GM12878 (cell line): ENCODE measurements at regions not wholly inside any gene's neighbourhood (a gene's known extent, or its start where the extent isn't known, plus 50 kb on each side); places are given as distances from the start of the nearest gene placed in this dataset.

Experiments used
- ATAC-seq: fragments of 200-7000 bp; cut with Tn5 transposase; 3 replicates; pipeline ENCODE4 v1.9.1; 2020; ENCODE audit warnings: mild to moderate bottlenecking, moderate library complexity
- BruUV-seq: library from RNA; stranded (reverse); fragments of 400-500 nt; replicated peaks from 2 replicates; lab custom pipeline; 2021; lab: Mats Ljungman, UMichigan
- CTCF ChIA-PET: fragments of 300-600 bp; sonication (Branson Sonifier 250); formaldehyde crosslinking; extraction: SDS; loops from one replicate; lab custom pipeline; 2021; ENCODE audit warnings: inconsistent platforms; lab: Yijun Ruan, JAX
- POLR2A ChIA-PET: fragments of 350-600 bp; formaldehyde crosslinking; extraction: SDS; loops from one replicate; lab custom pipeline; 2021; ENCODE audit warnings: inconsistent platforms; lab: Charles Lee
- RAD21 ChIA-PET: fragments of 300-600 bp; sonication (Branson Sonifier 250); formaldehyde crosslinking; loops from one replicate; lab custom pipeline; 2023; ENCODE audit warnings: antibody characterized with exemption; ENCODE audit not compliant: unreplicated experiment; lab: Charles Lee
- SMC1A ChIA-PET: fragments of 300-600 bp; sonication (Branson Sonifier 250); formaldehyde crosslinking; loops from one replicate; lab custom pipeline; 2023; ENCODE audit not compliant: unreplicated experiment, uncharacterized antibody; lab: Charles Lee
- DNase-seq: peaks from one replicate; pipeline ENCODE4 v3.0.0-alpha.2; 2011; ENCODE audit warnings: low read depth, low spot score
- FAIRE-seq: peaks from 3 replicates; lab custom pipeline; 2011; peaks lifted over from hg19 to GRCh38; lab: Jason Lieb, UNC
- H2AFZ ChIP-seq: 2 replicates; pipeline ENCODE4 v1.6.0; 2011; ENCODE audit warnings: low read depth, low read length, control low read depth; ENCODE audit not compliant: control insufficient read depth
- H3K27ac ChIP-seq: 2 replicates; pipeline ENCODE4 v1.5.1; 2011; ENCODE audit warnings: control low read depth; ENCODE audit not compliant: control insufficient read depth, insufficient read depth
- H3K27me3 ChIP-seq, 2 experiments: replicated peaks in 1 of 2; 2 replicates each; pipeline versions ENCODE4 v1.6.0 to v1.6.1; 2011; ENCODE audit warnings: low read length in 1 of 2; ENCODE audit not compliant: control insufficient read depth in 2 of 2, insufficient read depth in 2 of 2
- H3K36me3 ChIP-seq, 2 experiments: 2 replicates each; pipeline ENCODE4 v1.5.1; 2011; ENCODE audit warnings: low read length in 1 of 2; ENCODE audit not compliant: control insufficient read depth in 2 of 2, insufficient read depth in 2 of 2
- H3K4me1 ChIP-seq: 2 replicates; pipeline ENCODE4 v1.6.1; 2011; ENCODE audit warnings: mild to moderate bottlenecking, low read length, moderate library complexity, mixed read lengths; ENCODE audit not compliant: control insufficient read depth, insufficient read depth
- H3K4me2 ChIP-seq: 2 replicates; pipeline ENCODE4 v1.6.0; 2011; ENCODE audit warnings: control low read depth; ENCODE audit not compliant: control insufficient read depth, insufficient read depth
- H3K4me3 ChIP-seq: fragments of 200-600 bp; sonication (generic); 2 replicates; pipeline ENCODE4 v1.5.1; 2016
- H3K79me2 ChIP-seq: 2 replicates; pipeline ENCODE4 v1.6.0; 2011; ENCODE audit warnings: low read length; ENCODE audit not compliant: control insufficient read depth, insufficient read depth
- H3K9ac ChIP-seq: 2 replicates; pipeline ENCODE4 v1.8.0; 2011; ENCODE audit warnings: low read length, control low read depth, mixed read lengths; ENCODE audit not compliant: control insufficient read depth, insufficient read depth
- H3K9me3 ChIP-seq: replicated peaks from 3 replicates; pipeline ENCODE4 v1.5.1; 2011; ENCODE audit warnings: mild to moderate bottlenecking, low read length; ENCODE audit not compliant: control insufficient read depth, insufficient read depth
- H4K20me1 ChIP-seq: 2 replicates; pipeline ENCODE4 v1.6.0; 2011; ENCODE audit not compliant: control insufficient read depth, insufficient read depth
- BACH1 ChIP-seq: fragments of 450-650 bp; IDR thresholded peaks from 2 replicates; pipeline ENCODE4 v1.6.1; 2017; ENCODE audit warnings: mild to moderate bottlenecking, borderline replicate concordance
- BMI1 ChIP-seq: fragments of 450-650 bp; IDR thresholded peaks from 2 replicates; pipeline ENCODE4 v1.6.1; 2016; ENCODE audit warnings: mild to moderate bottlenecking, moderate library complexity, borderline replicate concordance
- CBFB ChIP-seq: IDR thresholded peaks from 2 replicates; pipeline ENCODE4 v1.6.1; 2016; ENCODE audit warnings: antibody characterized with exemption, low read depth
- CHD1 ChIP-seq: IDR thresholded peaks from 2 replicates; pipeline ENCODE4 v1.6.1; 2012; ENCODE audit warnings: low read depth, low read length, improper control_type of control experiment
- CREB1 ChIP-seq: IDR thresholded peaks from 2 replicates; pipeline ENCODE4 v1.6.1; 2012; ENCODE audit warnings: low read depth, mild to moderate bottlenecking, inconsistent platforms
- DPF2 ChIP-seq: fragments of 450-650 bp; IDR thresholded peaks from 2 replicates; pipeline ENCODE4 v1.6.1; 2017; ENCODE audit warnings: mild to moderate bottlenecking
- KLF5 ChIP-seq: fragments of 450-650 bp; IDR thresholded peaks from 2 replicates; pipeline ENCODE4 v1.6.1; 2014; ENCODE audit warnings: mild to moderate bottlenecking; ENCODE audit not compliant: partially characterized antibody
- NFIC ChIP-seq: IDR thresholded peaks from 2 replicates; pipeline ENCODE4 v1.6.1; 2012; ENCODE audit warnings: low read depth, mild to moderate bottlenecking, inconsistent platforms, low read length, moderate library complexity
- POLR2A ChIP-seq: IDR thresholded peaks from 2 replicates; pipeline ENCODE4 v1.6.1; 2011; ENCODE audit warnings: low read depth, mild to moderate bottlenecking, low read length
- RUNX3 ChIP-seq: IDR thresholded peaks from 2 replicates; pipeline ENCODE4 v1.6.1; 2012; ENCODE audit warnings: low read length, inconsistent platforms
- SIX5 ChIP-seq: IDR thresholded peaks from 2 replicates; pipeline ENCODE4 v1.6.1; 2011; ENCODE audit warnings: mild to moderate bottlenecking, low read depth, low read length, moderate library complexity; ENCODE audit not compliant: severe bottlenecking
- SMAD5 ChIP-seq: IDR thresholded peaks from 2 replicates; pipeline ENCODE4 v1.6.1; 2016; ENCODE audit warnings: antibody characterized with exemption, low read depth
- SP1 ChIP-seq: IDR thresholded peaks from one replicate; pipeline ENCODE4 v1.6.1; 2011; ENCODE audit warnings: low read depth, low read length
- WGBS: methylation state at CpG from one replicate; pipeline ENCODE4 v1.1.6; 2016; ENCODE audit warnings: low lambda C conversion rate; ENCODE audit not compliant: insufficient replicate concordance, insufficient coverage; ENCODE audit errors: missing lambda C conversion rate; 5-methylcytosine and 5-hydroxymethylcytosine counted together
- in situ Hi-C: fragments of 300-500 bp; cut with MboI; formaldehyde crosslinking; loops from 9 replicates; pipeline ENCODE4 v1.14.3; 2018; ENCODE audit warnings: mixed read lengths
- intact Hi-C: fragments of 100-400 bp; cut with micrococcal nuclease; formaldehyde crosslinking; loops from one replicate; pipeline ENCODE4 v1.14.2; 2022; ENCODE audit not compliant: unreplicated experiment
- TF ChIP-seq, protein P1 (sequence below): IDR thresholded peaks from 2 replicates; pipeline ENCODE4 v1.6.1; 2012; ENCODE audit warnings: mild to moderate bottlenecking, low read depth, low read length
- TF ChIP-seq, protein P2 (sequence below): fragments of 450-650 bp; formaldehyde crosslinking; IDR thresholded peaks from 2 replicates; pipeline ENCODE4 v1.4.0; 2020; ENCODE audit warnings: mild to moderate bottlenecking, moderate library complexity
- TF ChIP-seq, protein P3 (sequence below): IDR thresholded peaks from 2 replicates; pipeline ENCODE4 v1.6.1; 2012; ENCODE audit warnings: low read depth, low read length, improper control_type of control experiment

DNA sequence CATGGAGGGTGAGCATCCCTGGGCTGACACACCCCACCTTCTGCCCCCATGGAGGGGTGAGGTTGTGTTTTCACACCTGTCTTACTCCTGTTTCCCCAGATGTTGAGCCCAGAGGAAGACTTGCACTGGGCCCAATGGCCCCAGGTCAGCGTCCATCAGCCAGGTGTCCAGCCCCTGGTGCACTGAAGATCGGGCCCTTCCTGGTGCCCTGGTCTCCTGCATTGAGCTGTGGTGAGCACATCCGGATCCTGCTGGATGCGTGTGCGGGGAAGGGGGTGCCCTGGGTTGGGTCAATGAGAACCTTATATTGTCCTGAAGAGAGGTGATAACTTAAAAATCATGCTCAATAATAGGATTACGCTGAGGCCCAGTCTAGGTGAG is 227.3 kb downstream of the SNRPN start (continued):
- TF ChIP-seq, protein P1, sequence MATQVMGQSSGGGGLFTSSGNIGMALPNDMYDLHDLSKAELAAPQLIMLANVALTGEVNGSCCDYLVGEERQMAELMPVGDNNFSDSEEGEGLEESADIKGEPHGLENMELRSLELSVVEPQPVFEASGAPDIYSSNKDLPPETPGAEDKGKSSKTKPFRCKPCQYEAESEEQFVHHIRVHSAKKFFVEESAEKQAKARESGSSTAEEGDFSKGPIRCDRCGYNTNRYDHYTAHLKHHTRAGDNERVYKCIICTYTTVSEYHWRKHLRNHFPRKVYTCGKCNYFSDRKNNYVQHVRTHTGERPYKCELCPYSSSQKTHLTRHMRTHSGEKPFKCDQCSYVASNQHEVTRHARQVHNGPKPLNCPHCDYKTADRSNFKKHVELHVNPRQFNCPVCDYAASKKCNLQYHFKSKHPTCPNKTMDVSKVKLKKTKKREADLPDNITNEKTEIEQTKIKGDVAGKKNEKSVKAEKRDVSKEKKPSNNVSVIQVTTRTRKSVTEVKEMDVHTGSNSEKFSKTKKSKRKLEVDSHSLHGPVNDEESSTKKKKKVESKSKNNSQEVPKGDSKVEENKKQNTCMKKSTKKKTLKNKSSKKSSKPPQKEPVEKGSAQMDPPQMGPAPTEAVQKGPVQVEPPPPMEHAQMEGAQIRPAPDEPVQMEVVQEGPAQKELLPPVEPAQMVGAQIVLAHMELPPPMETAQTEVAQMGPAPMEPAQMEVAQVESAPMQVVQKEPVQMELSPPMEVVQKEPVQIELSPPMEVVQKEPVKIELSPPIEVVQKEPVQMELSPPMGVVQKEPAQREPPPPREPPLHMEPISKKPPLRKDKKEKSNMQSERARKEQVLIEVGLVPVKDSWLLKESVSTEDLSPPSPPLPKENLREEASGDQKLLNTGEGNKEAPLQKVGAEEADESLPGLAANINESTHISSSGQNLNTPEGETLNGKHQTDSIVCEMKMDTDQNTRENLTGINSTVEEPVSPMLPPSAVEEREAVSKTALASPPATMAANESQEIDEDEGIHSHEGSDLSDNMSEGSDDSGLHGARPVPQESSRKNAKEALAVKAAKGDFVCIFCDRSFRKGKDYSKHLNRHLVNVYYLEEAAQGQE = no peak
- TF ChIP-seq, protein P2, sequence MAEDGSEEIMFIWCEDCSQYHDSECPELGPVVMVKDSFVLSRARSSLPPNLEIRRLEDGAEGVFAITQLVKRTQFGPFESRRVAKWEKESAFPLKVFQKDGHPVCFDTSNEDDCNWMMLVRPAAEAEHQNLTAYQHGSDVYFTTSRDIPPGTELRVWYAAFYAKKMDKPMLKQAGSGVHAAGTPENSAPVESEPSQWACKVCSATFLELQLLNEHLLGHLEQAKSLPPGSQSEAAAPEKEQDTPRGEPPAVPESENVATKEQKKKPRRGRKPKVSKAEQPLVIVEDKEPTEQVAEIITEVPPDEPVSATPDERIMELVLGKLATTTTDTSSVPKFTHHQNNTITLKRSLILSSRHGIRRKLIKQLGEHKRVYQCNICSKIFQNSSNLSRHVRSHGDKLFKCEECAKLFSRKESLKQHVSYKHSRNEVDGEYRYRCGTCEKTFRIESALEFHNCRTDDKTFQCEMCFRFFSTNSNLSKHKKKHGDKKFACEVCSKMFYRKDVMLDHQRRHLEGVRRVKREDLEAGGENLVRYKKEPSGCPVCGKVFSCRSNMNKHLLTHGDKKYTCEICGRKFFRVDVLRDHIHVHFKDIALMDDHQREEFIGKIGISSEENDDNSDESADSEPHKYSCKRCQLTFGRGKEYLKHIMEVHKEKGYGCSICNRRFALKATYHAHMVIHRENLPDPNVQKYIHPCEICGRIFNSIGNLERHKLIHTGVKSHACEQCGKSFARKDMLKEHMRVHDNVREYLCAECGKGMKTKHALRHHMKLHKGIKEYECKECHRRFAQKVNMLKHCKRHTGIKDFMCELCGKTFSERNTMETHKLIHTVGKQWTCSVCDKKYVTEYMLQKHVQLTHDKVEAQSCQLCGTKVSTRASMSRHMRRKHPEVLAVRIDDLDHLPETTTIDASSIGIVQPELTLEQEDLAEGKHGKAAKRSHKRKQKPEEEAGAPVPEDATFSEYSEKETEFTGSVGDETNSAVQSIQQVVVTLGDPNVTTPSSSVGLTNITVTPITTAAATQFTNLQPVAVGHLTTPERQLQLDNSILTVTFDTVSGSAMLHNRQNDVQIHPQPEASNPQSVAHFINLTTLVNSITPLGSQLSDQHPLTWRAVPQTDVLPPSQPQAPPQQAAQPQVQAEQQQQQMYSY (CRISPR knock-in tag) = no peak

DNA sequence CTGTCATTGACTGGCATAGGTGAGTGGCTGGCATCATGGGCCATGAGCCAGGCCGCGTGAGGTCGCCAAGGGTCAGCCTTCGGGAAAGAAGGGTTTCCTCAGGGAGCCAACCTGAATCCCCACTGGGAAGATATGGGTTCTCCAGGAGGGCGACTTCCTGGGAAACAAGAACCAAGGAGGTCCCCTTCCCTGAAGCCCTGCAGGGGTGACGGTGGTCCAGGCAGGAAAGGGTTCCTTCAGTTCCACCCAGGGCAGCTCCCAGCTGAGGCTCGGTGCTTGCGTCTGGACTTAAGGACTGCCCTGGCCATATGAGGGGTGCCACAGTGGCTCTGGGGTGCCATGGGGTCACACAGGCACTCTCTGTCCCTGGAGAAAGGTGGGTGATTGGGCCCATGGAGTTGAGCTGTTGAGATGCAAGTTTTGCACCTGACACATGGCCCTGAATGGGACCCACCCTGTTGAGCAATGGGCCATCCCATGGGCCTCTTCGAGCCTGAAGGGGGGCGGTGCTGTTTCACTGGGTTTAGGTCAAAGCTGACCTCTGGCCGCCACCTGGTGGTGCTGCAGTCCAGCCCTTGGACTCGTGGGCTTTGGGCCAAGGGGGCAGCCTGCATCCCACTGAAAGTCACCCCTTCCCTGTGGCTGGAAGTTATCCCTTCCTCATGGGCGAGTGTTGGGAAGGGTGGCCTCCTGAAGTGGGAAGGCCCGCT is 228.1 kb downstream of the SNRPN start:
- Histone ChIP-seq H3K4me2 (no peak overlapping the region), H3K27me3 (no peaks in the 10 kb centered on the region), H3K4me3 (no peak overlapping the region), H3K27ac (no peak overlapping the region), H4K20me1 (no peaks in the 10 kb centered on the region), H3K9ac (no peak overlapping the region), H2AFZ (no peak overlapping the region), H3K4me1 (no peaks in the 10 kb centered on the region), H3K36me3 (no peaks in the 10 kb centered on the region), H3K79me2 (no peaks in the 10 kb centered on the region), H3K9me3 (no peaks in the 10 kb centered on the region; the same call in 2 of the 3 replicates)
- no peak for ATAC-seq
- intact Hi-C loops = no loop called here
- CTCF ChIA-PET = no interaction called here
- POLR2A ChIA-PET = no interaction called here
- FAIRE-seq = no peak
- BruUV-seq = no TSS peak
- in situ Hi-C loops = loop anchor here (25.0 kb wide), 1 partner anchor 554 kb away; no protein-coding TSS in a partner anchor
- RAD21 ChIA-PET = no interaction called here
- SMC1A ChIA-PET = no interaction called here
- DNase-seq = no peak
- WGBS = 47% methylated on average over 14 of the region's 14 CpGs
- TF ChIP-seq SIX5 (no peak), BACH1 (no peak), CBFB (no peak), KLF5 (no peak), CHD1 (no peak), BMI1 (no peak), DPF2 (no peak), NFIC (no peak), POLR2A (no peak), RUNX3 (no peak), CREB1 (no peak), SMAD5 (no peak), SP1 (no peak)
- TF ChIP-seq, protein P3, sequence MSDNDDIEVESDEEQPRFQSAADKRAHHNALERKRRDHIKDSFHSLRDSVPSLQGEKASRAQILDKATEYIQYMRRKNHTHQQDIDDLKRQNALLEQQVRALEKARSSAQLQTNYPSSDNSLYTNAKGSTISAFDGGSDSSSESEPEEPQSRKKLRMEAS = no peak
